ENCODE measurements at regions not wholly inside any gene's neighbourhood (a gene's known extent, or its start where the extent isn't known, plus 50 kb on each side); places are given as distances from the start of the nearest gene placed in this dataset.
"Not testable (repeated sequence)": the region's sequence is repeated elsewhere in the genome, so short reads cannot be mapped to it uniquely, and the experiment has no call there.

- DNase-seq, result peak; percentile 43
Observed at GRCh38 chr7:13742811-13743210, 246.7 kb downstream of the ETV1 start.

GRCh38 chr7:13743226-13743625 is 246.2 kb downstream of the ETV1 start:
- no peak for DNase-seq

- no peak for DNase-seq
Observed at GRCh38 chr7:13745530-13745929, 243.9 kb downstream of the ETV1 start.

- no peak for DNase-seq
Observed at GRCh38 chr7:13748998-13749397, 240.5 kb downstream of the ETV1 start.

GRCh38 chr7:13749636-13750035 is 239.8 kb downstream of the ETV1 start:
- no peak for DNase-seq

GRCh38 chr7:13751766-13752165 is 237.7 kb downstream of the ETV1 start:
- no peak for DNase-seq

GRCh38 chr7:13757841-13758240 is 231.6 kb downstream of the ETV1 start:
- no peak for DNase-seq

- DNase-seq, result not testable (repeated sequence)
Observed at GRCh38 chr7:13765853-13766252, 223.6 kb downstream of the ETV1 start.

GRCh38 chr7:13770305-13770704 is 219.2 kb downstream of the ETV1 start:
- DNase-seq, result peak; percentile 11

- no peak for DNase-seq
Observed at GRCh38 chr7:13774976-13775375, 214.5 kb downstream of the ETV1 start.

GRCh38 chr7:13777242-13777641 is 212.2 kb downstream of the ETV1 start:
- DNase-seq, result no peak

GRCh38 chr7:13778967-13779366 is 210.5 kb downstream of the ETV1 start:
- DNase-seq, result peak; percentile 3

GRCh38 chr7:13790611-13791010 is 198.9 kb downstream of the ETV1 start:
- no peak for DNase-seq

- no peak for DNase-seq
Observed at GRCh38 chr7:13792208-13792607, 197.3 kb downstream of the ETV1 start.

- DNase-seq, result no peak
Observed at GRCh38 chr7:13793926-13794325, 195.5 kb downstream of the ETV1 start.

GRCh38 chr7:13794581-13794980 is 194.9 kb downstream of the ETV1 start:
- DNase-seq, result peak; percentile 4

GRCh38 chr7:13797545-13797944 is 191.9 kb downstream of the ETV1 start:
- no peak for DNase-seq

- DNase-seq, result peak; percentile 81
Observed at GRCh38 chr7:13800694-13801448, 188.6 kb downstream of the ETV1 start.

- DNase-seq, result peak; percentile 15
Observed at GRCh38 chr7:13801669-13802068, 187.8 kb downstream of the ETV1 start.

- no peak for DNase-seq
Observed at GRCh38 chr7:13802651-13803050, 186.8 kb downstream of the ETV1 start.

- DNase-seq, result no peak
Observed at GRCh38 chr7:13803134-13803533, 186.3 kb downstream of the ETV1 start.

- not testable (repeated sequence) for DNase-seq
Observed at GRCh38 chr7:13806089-13806867, 183.2 kb downstream of the ETV1 start.

GRCh38 chr7:13817230-13817629 is 172.2 kb downstream of the ETV1 start:
- not testable (repeated sequence) for DNase-seq

GRCh38 chr7:13821152-13821787 is 168.2 kb downstream of the ETV1 start:
- DNase-seq, result peak; percentile 63
